ENCODE measurements at regions not wholly inside any gene's neighbourhood (a gene's known extent, or its start where the extent isn't known, plus 50 kb on each side); places are given as distances from the start of the nearest gene placed in this dataset.
A peak's percentile ranks its signal among the peaks of the same experiment; 100 is the strongest.
"Not testable (repeated sequence)": the region's sequence is repeated elsewhere in the genome, so short reads cannot be mapped to it uniquely, and the experiment has no call there.

GRCh38 chr7:142575351-142575750, 173.9 kb upstream of the PRSS1 start:
- DNase-seq; H3K4me3 Mint-ChIP-seq; H3K27ac Mint-ChIP-seq; POLR2A ChIA-PET; H3K27me3 Mint-ChIP-seq; H3K36me3 Mint-ChIP-seq (ENCODE audit: low read depth); H3K9me3 Mint-ChIP-seq; CTCF ChIA-PET: not testable (repeated sequence)
- H3K4me1 Mint-ChIP-seq = peaks cover 13% of the 10 kb centered on the region

GRCh38 chr7:142571581-142571980, 177.7 kb upstream of the PRSS1 start:
- CTCF ChIA-PET = no interaction called here
- Mint-ChIP-seq H3K4me1 (peaks cover 8% of the 10 kb centered on the region), H3K36me3 (ENCODE audit: low read depth) (no peaks in the 10 kb centered on the region), H3K4me3 (no peak overlapping the region), H3K27me3 (peaks cover 2% of the 10 kb centered on the region), H3K9me3 (no peaks in the 10 kb centered on the region), H3K27ac (no peak overlapping the region)
- DNase-seq = no peak
- POLR2A ChIA-PET = no interaction called here

DNA sequence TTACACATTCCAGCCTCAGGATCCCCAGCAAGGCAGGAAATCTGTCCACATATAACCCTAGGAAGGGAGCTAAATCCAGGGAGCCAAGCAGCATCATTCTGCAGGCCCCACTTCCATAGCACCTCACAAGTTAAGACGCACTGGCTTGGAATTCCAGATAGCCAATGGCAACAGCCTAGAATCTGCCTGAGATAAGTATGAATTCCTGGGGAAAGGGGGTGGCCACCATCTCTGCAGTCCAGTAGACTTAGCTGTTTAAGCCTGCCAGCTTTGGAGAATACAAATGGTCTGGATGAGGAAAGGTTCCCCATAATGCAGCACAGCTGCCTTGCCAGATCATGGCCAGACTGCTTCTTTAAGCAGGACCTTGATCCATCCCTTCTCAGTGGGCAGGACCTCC, 179.4 kb upstream of the PRSS1 start:
- CTCF ChIA-PET = interaction anchor here (0.9 to 4.5 kb wide), 2 partner anchors 12 to 15 kb away, joined by 5 to 13 read pairs; no protein-coding TSS in a partner anchor
- H3K36me3 Mint-ChIP-seq (ENCODE audit: low read depth) = no peaks in the 10 kb centered on the region
- H3K27ac Mint-ChIP-seq = peak overlapping the region; percentile 22
- peaks cover 8% of the 10 kb centered on the region for H3K4me1 Mint-ChIP-seq
- no peak overlapping the region for H3K4me3 Mint-ChIP-seq
- no peaks in the 10 kb centered on the region for H3K9me3 Mint-ChIP-seq
- peaks cover 2% of the 10 kb centered on the region for H3K27me3 Mint-ChIP-seq
- no peak for DNase-seq
- POLR2A ChIA-PET = no interaction called here

DNA sequence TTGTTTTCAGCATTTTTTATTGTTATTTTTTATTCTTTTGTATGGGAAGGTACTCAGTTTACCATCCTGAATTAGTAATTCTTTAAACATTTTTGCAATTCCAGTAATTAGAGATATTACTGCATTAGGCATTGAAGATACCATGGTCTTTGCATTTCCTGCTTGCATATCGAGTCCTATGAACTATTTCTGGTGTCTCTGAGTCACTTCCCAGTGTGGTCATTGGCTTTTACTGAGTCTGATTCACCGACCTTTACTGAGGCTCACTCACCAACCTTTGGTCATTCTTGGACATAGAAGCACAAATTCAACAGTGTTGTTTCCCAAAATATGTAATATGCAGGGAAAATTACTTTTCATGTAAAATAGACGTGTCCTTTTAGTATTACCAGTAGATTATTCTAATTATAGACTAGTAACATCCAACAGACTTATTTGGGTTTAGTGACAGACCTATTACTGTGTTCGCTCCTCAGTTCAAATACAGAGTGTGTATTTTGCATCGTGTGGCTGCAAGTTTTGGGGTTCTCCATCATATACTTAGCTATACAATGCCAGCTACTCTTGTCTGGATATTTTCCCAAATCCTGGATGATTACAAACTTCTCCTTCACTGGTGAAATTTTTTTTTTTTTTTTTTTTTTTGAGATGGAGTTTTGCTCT, 180.7 kb upstream of the PRSS1 start:
- no peaks in the 10 kb centered on the region for H3K9me3 Mint-ChIP-seq
- no peak for DNase-seq
- H3K4me1 Mint-ChIP-seq = peaks cover 10% of the 10 kb centered on the region
- POLR2A ChIA-PET = no interaction called here
- H3K27me3 Mint-ChIP-seq = peaks cover 7% of the 10 kb centered on the region
- CTCF ChIA-PET = interaction anchor here (0.7 to 4.5 kb wide), 2 partner anchors 10 to 1537 kb away, joined by 3 to 13 read pairs; no protein-coding TSS in a partner anchor
- no peaks in the 10 kb centered on the region for H3K36me3 Mint-ChIP-seq (ENCODE audit: low read depth)
- no peak overlapping the region for H3K4me3 Mint-ChIP-seq
- no peak overlapping the region for H3K27ac Mint-ChIP-seq

GRCh38 chr7:142567201-142568075, 181.8 kb upstream of the PRSS1 start:
- H3K9me3 Mint-ChIP-seq = no peaks in the 10 kb centered on the region
- POLR2A ChIA-PET = no interaction called here

DNA sequence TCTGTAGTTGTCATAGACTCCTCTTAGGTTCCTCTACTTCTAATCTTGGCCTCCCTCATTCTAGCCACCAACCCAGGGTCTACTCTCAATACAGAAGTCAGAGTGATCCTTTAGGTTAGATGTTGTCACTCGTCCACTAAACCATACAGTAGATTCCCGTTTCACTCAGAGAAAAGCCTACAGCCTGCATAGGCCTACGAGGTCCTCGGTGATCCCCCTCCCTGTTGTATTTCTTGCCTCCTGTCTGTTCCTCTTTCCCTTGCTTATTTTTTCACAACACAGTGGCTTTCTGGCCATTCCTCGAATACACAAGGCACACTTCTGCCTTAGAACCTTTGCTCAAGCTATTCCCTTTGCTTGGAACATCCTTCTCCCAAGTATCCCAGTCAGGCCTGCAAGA, 183.0 kb upstream of the PRSS1 start:
- no peaks in the 10 kb centered on the region for H3K9me3 Mint-ChIP-seq
- CTCF ChIA-PET = no interaction called here
- POLR2A ChIA-PET = no interaction called here
- no peak for DNase-seq
- H3K4me3 Mint-ChIP-seq = no peak overlapping the region
- peaks cover 6% of the 10 kb centered on the region for H3K27me3 Mint-ChIP-seq
- H3K27ac Mint-ChIP-seq = no peak overlapping the region
- no peaks in the 10 kb centered on the region for H3K36me3 Mint-ChIP-seq (ENCODE audit: low read depth)
- peaks cover 10% of the 10 kb centered on the region for H3K4me1 Mint-ChIP-seq

More at GRCh38 chr7:142567201-142568075, 181.8 kb upstream of the PRSS1 start:
- H3K36me3 Mint-ChIP-seq (ENCODE audit: low read depth) = no peaks in the 10 kb centered on the region
- no peak overlapping the region for H3K4me3 Mint-ChIP-seq
- peaks cover 8% of the 10 kb centered on the region for H3K27me3 Mint-ChIP-seq
- H3K4me1 Mint-ChIP-seq = peaks cover 10% of the 10 kb centered on the region
- DNase-seq = no peak
- CTCF ChIA-PET = interaction anchor here (0.8 to 4.5 kb wide), 2 partner anchors 9 to 15 kb away, joined by 3 to 13 read pairs; no protein-coding TSS in a partner anchor
- H3K27ac Mint-ChIP-seq = no peak overlapping the region

DNA sequence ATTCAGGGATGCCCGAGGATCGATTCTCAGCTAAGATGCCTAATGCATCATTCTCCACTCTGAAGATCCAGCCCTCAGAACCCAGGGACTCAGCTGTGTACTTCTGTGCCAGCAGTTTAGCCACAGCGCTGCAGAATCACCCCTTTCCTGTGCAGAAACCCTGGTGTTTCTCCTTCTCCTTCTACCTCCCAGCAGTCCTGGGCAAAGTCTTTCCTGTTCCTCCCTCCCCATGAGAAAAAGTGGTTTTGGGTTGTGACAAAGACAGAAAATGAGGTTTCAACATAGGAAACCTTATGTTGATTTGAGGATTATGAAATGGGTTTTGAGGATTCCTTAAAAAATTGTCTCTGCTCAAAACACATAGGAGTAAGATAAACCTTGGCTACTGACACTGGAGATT, 185.1 kb upstream of the PRSS1 start:
- H3K9me3 Mint-ChIP-seq; H3K4me1 Mint-ChIP-seq; H3K36me3 Mint-ChIP-seq (ENCODE audit: low read depth); POLR2A ChIA-PET; H3K27me3 Mint-ChIP-seq; DNase-seq; H3K27ac Mint-ChIP-seq; CTCF ChIA-PET: not testable (repeated sequence)
- H3K4me3 Mint-ChIP-seq = peak overlapping the region; percentile 56

GRCh38 chr7:142563470-142563869, 185.8 kb upstream of the PRSS1 start:
- peak overlapping the region; percentile 56 for H3K4me3 Mint-ChIP-seq
- ChIA-PET CTCF (interaction anchor here (0.9 to 1.3 kb wide), 2 partner anchors 22 to 24 kb away, joined by 3 read pairs; no protein-coding TSS in a partner anchor), POLR2A (no interaction called here)
- H3K27ac Mint-ChIP-seq = no peak overlapping the region
- peaks cover 2% of the 10 kb centered on the region for H3K4me1 Mint-ChIP-seq
- peaks cover 6% of the 10 kb centered on the region for H3K27me3 Mint-ChIP-seq
- H3K9me3 Mint-ChIP-seq = no peaks in the 10 kb centered on the region
- H3K36me3 Mint-ChIP-seq (ENCODE audit: low read depth) = no peaks in the 10 kb centered on the region
- no peak for DNase-seq

DNA sequence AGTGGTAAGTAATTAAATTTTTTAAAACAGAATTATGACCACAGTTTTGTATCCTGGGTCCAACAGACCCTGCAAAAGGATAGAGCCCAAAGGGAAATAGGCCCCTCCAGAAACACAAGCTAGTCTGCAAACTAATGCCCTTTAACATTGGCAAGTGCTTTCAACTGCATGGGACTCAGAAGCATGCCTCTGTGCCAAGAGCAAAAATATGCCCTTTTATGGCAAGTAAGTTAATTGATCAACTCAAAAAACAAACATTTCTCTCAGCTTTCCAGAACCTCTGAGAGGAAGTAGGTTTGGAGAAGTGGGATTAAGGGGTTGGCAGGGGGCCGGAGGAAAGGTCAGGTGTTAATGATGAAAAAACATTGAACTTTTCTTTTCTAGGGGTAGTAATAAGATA, 186.6 kb upstream of the PRSS1 start:
- no peak overlapping the region for H3K4me3 Mint-ChIP-seq
- H3K9me3 Mint-ChIP-seq = no peaks in the 10 kb centered on the region
- no peak overlapping the region for H3K27ac Mint-ChIP-seq
- no peak for DNase-seq
- H3K27me3 Mint-ChIP-seq = peaks cover 6% of the 10 kb centered on the region
- ChIA-PET POLR2A (no interaction called here), CTCF (interaction anchor here (0.9 to 1.3 kb wide), 2 partner anchors 23 to 25 kb away, joined by 3 read pairs; no protein-coding TSS in a partner anchor)
- H3K36me3 Mint-ChIP-seq (ENCODE audit: low read depth) = no peaks in the 10 kb centered on the region
- H3K4me1 Mint-ChIP-seq = peaks cover 4% of the 10 kb centered on the region

DNA sequence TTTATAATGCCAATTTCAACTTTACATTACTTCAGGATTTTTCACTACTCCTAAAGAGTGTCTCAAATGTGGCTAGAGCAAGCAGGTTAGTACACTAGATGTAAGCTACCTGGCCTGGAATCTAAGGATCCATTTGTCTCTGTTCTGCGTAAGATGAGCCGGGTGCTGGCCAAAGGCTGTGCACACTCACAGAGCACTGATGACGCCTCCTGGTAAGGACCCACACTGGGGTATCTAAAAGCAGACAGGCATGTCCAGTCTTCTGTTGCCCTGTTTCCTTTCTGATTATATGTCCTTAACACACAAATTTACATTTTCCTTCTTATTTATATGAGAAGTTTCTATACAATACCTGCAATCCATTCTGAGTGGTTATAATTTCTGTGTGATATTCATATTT, 187.9 kb upstream of the PRSS1 start:
- DNase-seq; H3K9me3 Mint-ChIP-seq; H3K36me3 Mint-ChIP-seq (ENCODE audit: low read depth); H3K4me1 Mint-ChIP-seq; H3K27me3 Mint-ChIP-seq; H3K4me3 Mint-ChIP-seq; H3K27ac Mint-ChIP-seq; POLR2A ChIA-PET: not testable (repeated sequence)
- CTCF ChIA-PET = interaction anchor here (1.2 kb wide), 1 partner anchor 17 kb away, joined by 7 read pairs; no protein-coding TSS in a partner anchor

DNA sequence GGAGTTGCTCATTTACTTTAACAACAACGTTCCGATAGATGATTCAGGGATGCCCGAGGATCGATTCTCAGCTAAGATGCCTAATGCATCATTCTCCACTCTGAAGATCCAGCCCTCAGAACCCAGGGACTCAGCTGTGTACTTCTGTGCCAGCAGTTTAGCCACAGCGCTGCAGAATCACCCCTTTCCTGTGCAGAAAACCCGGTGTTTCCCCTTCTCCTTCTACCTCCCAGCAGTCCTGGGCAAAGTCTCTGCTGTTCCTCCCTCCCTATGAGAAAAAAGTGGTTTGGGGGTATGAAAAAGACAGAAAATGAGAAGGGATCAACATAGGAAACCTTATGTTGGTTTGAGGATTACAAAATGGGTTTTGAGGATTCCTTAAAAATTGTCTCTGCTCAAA, 188.5 kb upstream of the PRSS1 start:
- POLR2A ChIA-PET; H3K27me3 Mint-ChIP-seq; H3K9me3 Mint-ChIP-seq; H3K4me1 Mint-ChIP-seq; H3K27ac Mint-ChIP-seq; CTCF ChIA-PET; DNase-seq; H3K36me3 Mint-ChIP-seq (ENCODE audit: low read depth): not testable (repeated sequence)
- peak overlapping the region; percentile 21 for H3K4me3 Mint-ChIP-seq

- ChIA-PET POLR2A (no interaction called here), CTCF (interaction anchor here (1.4 kb wide), 1 partner anchor 22 kb away, joined by 3 read pairs; no protein-coding TSS in a partner anchor)
- H3K27me3 Mint-ChIP-seq = peaks cover 6% of the 10 kb centered on the region
- no peak overlapping the region for H3K27ac Mint-ChIP-seq
- DNase-seq = no peak
- peaks cover 4% of the 10 kb centered on the region for H3K4me1 Mint-ChIP-seq
- H3K9me3 Mint-ChIP-seq = no peaks in the 10 kb centered on the region
- no peaks in the 10 kb centered on the region for H3K36me3 Mint-ChIP-seq (ENCODE audit: low read depth)
- peak overlapping the region; percentile 21 for H3K4me3 Mint-ChIP-seq
Observed at GRCh38 chr7:142560166-142560565, 189.1 kb upstream of the PRSS1 start.

DNA sequence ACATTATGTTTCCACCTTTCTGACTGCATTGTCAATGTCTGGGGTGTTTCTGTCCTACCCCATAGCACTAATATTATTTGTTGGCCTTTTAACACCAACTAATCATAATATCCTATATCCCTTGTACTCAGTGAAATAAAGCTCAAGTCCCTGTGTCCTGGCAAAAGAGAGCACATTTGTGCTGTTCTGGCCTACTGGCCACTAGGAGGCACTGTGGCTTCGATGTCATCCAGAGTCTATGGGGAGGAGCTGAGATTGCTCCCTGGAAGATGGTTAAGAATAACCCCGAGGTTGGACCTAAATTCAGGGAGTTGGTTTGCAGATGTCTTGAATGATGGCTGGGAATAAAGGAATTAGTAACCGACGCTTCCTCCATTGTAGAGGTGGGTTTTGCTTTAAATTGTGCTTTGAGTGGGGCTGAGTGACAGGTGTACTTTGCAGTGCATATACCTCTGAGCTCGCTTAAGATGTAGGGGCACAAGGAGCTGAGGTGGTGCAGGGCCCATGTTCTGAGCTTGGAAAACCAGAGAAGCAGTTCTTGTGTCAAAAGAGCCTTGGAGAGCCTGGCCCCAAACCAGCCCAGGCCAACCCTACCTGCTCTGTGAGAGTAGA, 191.2 kb upstream of the PRSS1 start:
- no peaks in the 10 kb centered on the region for H3K27me3 Mint-ChIP-seq
- no peaks in the 10 kb centered on the region for H3K36me3 Mint-ChIP-seq (ENCODE audit: low read depth)
- POLR2A ChIA-PET = no interaction called here
- peak; percentile 62 for DNase-seq
- no peak overlapping the region for H3K27ac Mint-ChIP-seq
- H3K4me1 Mint-ChIP-seq = peaks cover 11% of the 10 kb centered on the region
- no peaks in the 10 kb centered on the region for H3K9me3 Mint-ChIP-seq
- CTCF ChIA-PET = interaction anchor here (0.6 to 1.8 kb wide), 9 partner anchors 11 to 253 kb away, joined by 3 to 13 read pairs (median 4); no protein-coding TSS in a partner anchor
- H3K4me3 Mint-ChIP-seq = peak overlapping the region; percentile 45
